HepG2 (cell line): ENCODE measurements at regions not wholly inside any gene's neighbourhood (a gene's known extent, or its start where the extent isn't known, plus 50 kb on each side); places are given as distances from the start of the nearest gene placed in this dataset.

ENCODE experiments used
- ATAC-seq: fragments of 200-7000 bp; cut with Tn5 transposase; 3 replicates; pipeline ENCODE4 v1.9.1; 2020; ENCODE audit warnings: mild to moderate bottlenecking, moderate library complexity
- BruUV-seq: library from RNA; stranded (reverse); fragments of 400-500 nt; replicated peaks from 2 replicates; lab custom pipeline; 2021; lab: Mats Ljungman, UMichigan
- CTCF ChIA-PET: fragments of 300-600 bp; formaldehyde crosslinking; extraction: SDS; loops from one replicate; lab custom pipeline; 2021; ENCODE audit warnings: low total read pairs, inconsistent platforms, low intra/inter-chr PET ratio; lab: Yijun Ruan, JAX
- POLR2A ChIA-PET: fragments of 350-600 bp; sonication (Branson Sonifier 250); formaldehyde crosslinking; loops from one replicate; lab custom pipeline; 2020; ENCODE audit warnings: antibody characterized with exemption, inconsistent platforms; lab: Yijun Ruan, JAX
- DNase-seq: peaks from one replicate; pipeline ENCODE4 v3.0.0-alpha.2; 2015; ENCODE audit warnings: low spot score
- FAIRE-seq: peaks from 3 replicates; lab custom pipeline; 2011; peaks lifted over from hg19 to GRCh38; lab: Jason Lieb, UNC
- H2AFZ ChIP-seq: one replicate; pipeline ENCODE4 v1.6.1; 2011; ENCODE audit warnings: low read length, inconsistent platforms
- H3K27ac ChIP-seq: fragments of 300-600 bp; 3 replicates; pipeline ENCODE4 v1.8.0; 2011; ENCODE audit warnings: mixed run types, mild to moderate bottlenecking, mixed read lengths, low read length, inconsistent platforms; ENCODE audit not compliant: insufficient read depth; ENCODE audit errors: extremely low read length
- H3K27me3 ChIP-seq, 2 experiments: fragments of 200-600 bp in 1 of 2; 2 replicates in 1 of 2; 3 replicates in 1 of 2; pipeline versions ENCODE4 v1.6.0 to v1.8.0; 2011; ENCODE audit warnings: low read length in 2 of 2, mild to moderate bottlenecking in 2 of 2, moderate library complexity in 2 of 2, inconsistent platforms in 1 of 2; ENCODE audit not compliant: insufficient read depth in 2 of 2, control insufficient read depth in 1 of 2
- H3K36me3 ChIP-seq, 2 experiments: fragments of 200-600 bp in 1 of 2; replicated peaks in 1 of 2; 2 replicates in 1 of 2; 3 replicates in 1 of 2; pipeline versions ENCODE4 v1.5.1 to v1.8.0; 2011; ENCODE audit warnings: low read length in 2 of 2, inconsistent platforms in 1 of 2; ENCODE audit not compliant: insufficient read depth in 2 of 2, control insufficient read depth in 1 of 2
- H3K4me1 ChIP-seq: 2 replicates; pipeline ENCODE4 v1.5.1; 2012; ENCODE audit warnings: low read length, inconsistent platforms; ENCODE audit not compliant: insufficient read depth
- H3K4me2 ChIP-seq: 2 replicates; pipeline ENCODE4 v1.6.0; 2011; ENCODE audit warnings: low read depth, low read length, inconsistent platforms
- H3K4me3 ChIP-seq, 3 experiments: fragments of 200-600 bp in 1 of 3; sonication (generic), shearing (Covaris generic) in 1 of 3; replicated peaks in 1 of 3; 2 replicates each; pipeline ENCODE4 v1.5.1; 2011 to 2016; ENCODE audit warnings: low read length in 3 of 3, inconsistent platforms in 2 of 3, low read depth in 2 of 3, mild to moderate bottlenecking in 2 of 3, control low read depth in 1 of 3, mixed read lengths in 1 of 3; ENCODE audit not compliant: insufficient read depth in 1 of 3
- H3K79me2 ChIP-seq: one replicate; pipeline ENCODE4 v1.6.1; 2011; ENCODE audit warnings: low read length, inconsistent platforms; ENCODE audit not compliant: insufficient read depth
- H3K9ac ChIP-seq: 2 replicates; pipeline ENCODE4 v1.6.0; 2011; ENCODE audit warnings: mild to moderate bottlenecking, low read depth, low read length, inconsistent platforms; ENCODE audit not compliant: insufficient read depth
- H3K9me3 ChIP-seq: 2 replicates; pipeline ENCODE4 v1.5.1; 2012; ENCODE audit warnings: mild to moderate bottlenecking, low read length
- H4K20me1 ChIP-seq: 2 replicates; pipeline ENCODE4 v1.6.0; 2011; ENCODE audit warnings: inconsistent platforms, mild to moderate bottlenecking, low read length, moderate library complexity; ENCODE audit not compliant: insufficient read depth
- MEIS1 ChIP-seq: sonication (generic); formaldehyde crosslinking; IDR thresholded peaks from 2 replicates; pipeline ENCODE4 v1.9.0; 2021; ENCODE audit warnings: mild to moderate bottlenecking, missing genetic modification reagents, moderate library complexity, borderline replicate concordance
- POLR2AphosphoS2 ChIP-seq: IDR thresholded peaks from 2 replicates; pipeline ENCODE4 v1.6.1; 2011; ENCODE audit warnings: low read depth, low read length, improper control_type of control experiment
- REPIN1 ChIP-seq: sonication (generic); formaldehyde crosslinking; IDR thresholded peaks from 2 replicates; pipeline ENCODE4 v1.8.0; 2022; ENCODE audit warnings: missing genetic modification reagents, low read depth, mild to moderate bottlenecking, borderline replicate concordance
- RFX1 ChIP-seq: fragments of 450-650 bp; IDR thresholded peaks from 2 replicates; pipeline ENCODE4 v1.6.1; 2017
- ZNF329 ChIP-seq: sonication (generic); formaldehyde crosslinking; IDR thresholded peaks from 2 replicates; pipeline ENCODE4 v1.9.0; 2021; ENCODE audit warnings: low read depth, mild to moderate bottlenecking, missing genetic modification reagents
- ZNF343 ChIP-seq: sonication (generic); formaldehyde crosslinking; IDR thresholded peaks from 2 replicates; pipeline ENCODE4 v1.4.0; 2020; ENCODE audit warnings: mild to moderate bottlenecking, missing genetic modification reagents
- WGBS: methylation state at CpG from one replicate; pipeline ENCODE4 v1.1.6; 2017; ENCODE audit warnings: low lambda C conversion rate; 5-methylcytosine and 5-hydroxymethylcytosine counted together
- in situ Hi-C: cut with HindIII; loops from 2 replicates; pipeline ENCODE4 v1.10.0; 2017; ENCODE audit warnings: low pct_unique_long_range_greater_than_20kb; ENCODE audit not compliant: extremely low pct_ligation_motif_present
- intact Hi-C: fragments of 100-400 bp; cut with micrococcal nuclease; formaldehyde crosslinking; loops from one replicate; pipeline ENCODE4 v1.10.0; 2022; ENCODE audit not compliant: unreplicated experiment
- TF ChIP-seq, protein P1 (sequence below): IDR thresholded peaks from 2 replicates; pipeline ENCODE4 v1.6.1; 2016
- TF ChIP-seq, protein P2 (sequence below), 2 experiments: fragments of 450-650 bp in 1 of 2; sonication (generic) in 1 of 2; formaldehyde crosslinking in 1 of 2; IDR thresholded peaks; 2 replicates each; pipeline versions ENCODE4 v1.6.1 to v1.8.0; 2016 to 2022; ENCODE audit warnings: antibody characterized with exemption in 1 of 2, mild to moderate bottlenecking in 1 of 2, missing genetic modification reagents in 1 of 2

DNA sequence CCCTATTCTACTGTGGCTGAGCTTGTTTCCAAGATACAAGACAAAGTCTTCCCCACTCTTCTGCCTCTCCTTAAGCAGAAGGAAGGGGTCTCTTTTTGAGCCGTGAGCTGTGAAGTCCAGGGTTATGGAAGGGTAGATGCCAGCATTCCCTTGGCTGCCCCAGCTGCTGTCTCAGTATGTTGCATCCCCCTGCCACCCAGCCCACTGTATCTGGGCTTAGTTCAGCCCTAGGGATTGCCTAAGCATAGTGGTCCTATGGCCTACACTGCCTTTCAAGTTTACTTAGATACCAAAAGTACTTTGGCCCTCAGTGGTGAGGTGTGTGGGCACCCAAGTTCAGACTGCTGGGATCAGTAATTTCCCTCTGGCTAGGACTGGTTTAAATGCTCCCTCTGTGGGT lies 421.9 kb upstream of the KHDRBS2 start (continued):
- TF ChIP-seq MEIS1 (CRISPR knock-in tag), result no peak

DNA sequence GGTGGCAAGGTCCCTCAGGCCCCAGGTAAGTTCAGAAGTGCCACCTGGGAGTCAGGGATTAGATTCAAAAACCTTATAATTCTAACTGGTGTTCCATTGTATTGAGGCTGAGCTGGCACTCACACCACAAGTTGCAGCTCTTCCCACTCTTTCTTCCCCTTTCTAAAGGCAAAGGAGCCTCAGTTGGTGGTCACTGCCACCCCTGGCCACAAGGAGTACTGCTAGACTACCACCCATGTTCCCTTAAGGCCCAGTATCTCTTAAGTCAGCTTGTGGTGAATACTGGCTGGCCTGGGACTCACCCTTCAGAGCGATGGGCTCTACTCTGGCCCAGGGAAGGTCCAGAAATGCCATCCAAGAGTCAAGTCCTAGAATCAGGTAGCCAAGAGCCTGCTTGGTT lies 421.1 kb upstream of the KHDRBS2 start:
- no peak overlapping the region for H2AFZ ChIP-seq
- H3K36me3 ChIP-seq, result no peaks in the 10 kb centered on the region
- CTCF ChIA-PET, result no interaction called here
- no peak overlapping the region for H3K27ac ChIP-seq
- no peaks in the 10 kb centered on the region for H3K27me3 ChIP-seq
- in situ Hi-C loops, result no loop called here
- 0% methylated on average over 1 of the region's 1 CpG for WGBS
- no peak overlapping the region for H3K4me2 ChIP-seq
- H3K4me3 ChIP-seq, result no peak overlapping the region
- H3K79me2 ChIP-seq, result no peaks in the 10 kb centered on the region
- no peaks in the 10 kb centered on the region for H4K20me1 ChIP-seq
- TF ChIP-seq ZNF329 (no peak), POLR2AphosphoS2 (no peak), REPIN1 (no peak)
- no TSS peak for BruUV-seq
- intact Hi-C loops, result no loop called here
- peaks cover 8% of the 10 kb centered on the region; the same call in 1 of the 2 replicates for H3K9me3 ChIP-seq
- FAIRE-seq, result no peak
- POLR2A ChIA-PET, result no interaction called here
- no peaks in the 10 kb centered on the region for H3K4me1 ChIP-seq
- H3K9ac ChIP-seq, result no peak overlapping the region
- peak; percentile 8 for DNase-seq
- peak; percentile 80 for ATAC-seq

DNA sequence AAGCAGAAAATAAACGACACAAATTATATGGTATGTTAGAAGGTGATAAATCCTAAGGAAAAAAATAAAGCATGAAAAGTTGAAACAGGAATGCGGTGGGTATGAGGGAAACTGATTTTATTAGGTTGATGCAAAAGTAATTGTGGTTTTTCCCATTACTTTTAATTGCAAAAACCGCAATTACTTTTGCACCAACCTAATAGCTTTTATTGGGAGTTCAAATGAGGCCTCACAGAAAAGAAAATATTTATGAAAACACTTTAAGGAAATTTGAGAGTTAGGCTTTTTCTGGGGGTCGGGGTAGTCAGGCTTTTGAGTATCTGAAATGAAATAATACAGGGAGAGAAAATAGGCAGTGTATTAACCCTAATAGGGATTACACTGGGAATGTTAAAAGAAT lies 397.0 kb upstream of the KHDRBS2 start:
- intact Hi-C loops (no loop called here), in situ Hi-C loops (no loop called here)
- Histone ChIP-seq H3K4me1 (no peaks in the 10 kb centered on the region), H3K9ac (no peak overlapping the region), H3K4me3 (no peak overlapping the region), H3K27ac (no peak overlapping the region), H2AFZ (no peak overlapping the region), H3K4me2 (no peak overlapping the region), H3K27me3 (no peaks in the 10 kb centered on the region), H3K36me3 (no peaks in the 10 kb centered on the region), H3K79me2 (no peaks in the 10 kb centered on the region), H4K20me1 (no peaks in the 10 kb centered on the region), H3K9me3 (peaks cover 5% of the 10 kb centered on the region)
- 2% methylated on average over 4 of the region's 4 CpGs for WGBS
- TF ChIP-seq, protein P1, sequence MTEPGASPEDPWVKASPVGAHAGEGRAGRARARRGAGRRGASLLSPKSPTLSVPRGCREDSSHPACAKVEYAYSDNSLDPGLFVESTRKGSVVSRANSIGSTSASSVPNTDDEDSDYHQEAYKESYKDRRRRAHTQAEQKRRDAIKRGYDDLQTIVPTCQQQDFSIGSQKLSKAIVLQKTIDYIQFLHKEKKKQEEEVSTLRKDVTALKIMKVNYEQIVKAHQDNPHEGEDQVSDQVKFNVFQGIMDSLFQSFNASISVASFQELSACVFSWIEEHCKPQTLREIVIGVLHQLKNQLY (CRISPR knock-in tag), result no peak
- no peak for TF ChIP-seq RFX1
- TF ChIP-seq, protein P2, sequence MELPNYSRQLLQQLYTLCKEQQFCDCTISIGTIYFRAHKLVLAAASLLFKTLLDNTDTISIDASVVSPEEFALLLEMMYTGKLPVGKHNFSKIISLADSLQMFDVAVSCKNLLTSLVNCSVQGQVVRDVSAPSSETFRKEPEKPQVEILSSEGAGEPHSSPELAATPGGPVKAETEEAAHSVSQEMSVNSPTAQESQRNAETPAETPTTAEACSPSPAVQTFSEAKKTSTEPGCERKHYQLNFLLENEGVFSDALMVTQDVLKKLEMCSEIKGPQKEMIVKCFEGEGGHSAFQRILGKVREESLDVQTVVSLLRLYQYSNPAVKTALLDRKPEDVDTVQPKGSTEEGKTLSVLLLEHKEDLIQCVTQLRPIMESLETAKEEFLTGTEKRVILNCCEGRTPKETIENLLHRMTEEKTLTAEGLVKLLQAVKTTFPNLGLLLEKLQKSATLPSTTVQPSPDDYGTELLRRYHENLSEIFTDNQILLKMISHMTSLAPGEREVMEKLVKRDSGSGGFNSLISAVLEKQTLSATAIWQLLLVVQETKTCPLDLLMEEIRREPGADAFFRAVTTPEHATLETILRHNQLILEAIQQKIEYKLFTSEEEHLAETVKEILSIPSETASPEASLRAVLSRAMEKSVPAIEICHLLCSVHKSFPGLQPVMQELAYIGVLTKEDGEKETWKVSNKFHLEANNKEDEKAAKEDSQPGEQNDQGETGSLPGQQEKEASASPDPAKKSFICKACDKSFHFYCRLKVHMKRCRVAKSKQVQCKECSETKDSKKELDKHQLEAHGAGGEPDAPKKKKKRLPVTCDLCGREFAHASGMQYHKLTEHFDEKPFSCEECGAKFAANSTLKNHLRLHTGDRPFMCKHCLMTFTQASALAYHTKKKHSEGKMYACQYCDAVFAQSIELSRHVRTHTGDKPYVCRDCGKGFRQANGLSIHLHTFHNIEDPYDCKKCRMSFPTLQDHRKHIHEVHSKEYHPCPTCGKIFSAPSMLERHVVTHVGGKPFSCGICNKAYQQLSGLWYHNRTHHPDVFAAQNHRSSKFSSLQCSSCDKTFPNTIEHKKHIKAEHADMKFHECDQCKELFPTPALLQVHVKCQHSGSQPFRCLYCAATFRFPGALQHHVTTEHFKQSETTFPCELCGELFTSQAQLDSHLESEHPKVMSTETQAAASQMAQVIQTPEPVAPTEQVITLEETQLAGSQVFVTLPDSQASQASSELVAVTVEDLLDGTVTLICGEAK (IDR thresholded peaks at IDR 0.05), result peak; percentile 88
- TF ChIP-seq, protein P2 (CRISPR knock-in tag; IDR thresholded peaks at IDR 0.05), result no peak
- TF ChIP-seq ZNF343 (CRISPR knock-in tag), result no peak
- ATAC-seq (no peak), FAIRE-seq (no peak), DNase-seq (no peak)
- POLR2A ChIA-PET, result no interaction called here
- CTCF ChIA-PET, result no interaction called here
- BruUV-seq, result no TSS peak
